ENCODE measurements at regions not wholly inside any gene's neighbourhood (a gene's known extent, or its start where the extent isn't known, plus 50 kb on each side); places are given as distances from the start of the nearest gene placed in this dataset.

GRCh38 chr12:91394903-91395302 is 212.3 kb upstream of the DCN start:
- H3K9me3 ChIP-seq (ENCODE audit: control insufficient read depth, insufficient read depth, low read depth, low read length) = no peaks in the 10 kb centered on the region
- DNase-seq (ENCODE audit: low read depth, low spot score) (no peak), ATAC-seq (no peak)
- ChIA-PET CTCF (no interaction called here), POLR2A (no interaction called here)
- no peaks in the 10 kb centered on the region for H3K36me3 ChIP-seq (ENCODE audit: control insufficient read depth, insufficient read depth, low read length)
- BruUV-seq (replicated peaks) = no TSS peak
- intact Hi-C loops (cut with micrococcal nuclease; ENCODE audit: unreplicated experiment) (no loop called here), in situ Hi-C loops (cut with HindIII; ENCODE audit: low pct_unique_long_range_greater_than_20kb, low sequenced_read_pairs) (no loop called here)
- H3K27me3 ChIP-seq (ENCODE audit: control insufficient read depth, insufficient read depth, low read length) = no peaks in the 10 kb centered on the region
- H3K4me3 ChIP-seq (ENCODE audit: low read depth in 2 of 2, low read length in 2 of 2) = no peak overlapping the region
- H3K27ac ChIP-seq (ENCODE audit: low read length) = no peak overlapping the region
- no peaks in the 10 kb centered on the region for H3K4me1 ChIP-seq (ENCODE audit: control insufficient read depth, insufficient read depth, low read length)
- TF ChIP-seq TCF7L2 (IDR thresholded peaks at IDR 0.05; ENCODE audit: low read depth, low read length) (no peak), SIN3A (IDR thresholded peaks at IDR 0.05; ENCODE audit: borderline replicate concordance, insufficient read depth, low read depth, low read length) (no peak), POLR2AphosphoS5 (IDR thresholded peaks at IDR 0.05; ENCODE audit: low read depth, low read length) (no peak)
- TF ChIP-seq, protein P1, sequence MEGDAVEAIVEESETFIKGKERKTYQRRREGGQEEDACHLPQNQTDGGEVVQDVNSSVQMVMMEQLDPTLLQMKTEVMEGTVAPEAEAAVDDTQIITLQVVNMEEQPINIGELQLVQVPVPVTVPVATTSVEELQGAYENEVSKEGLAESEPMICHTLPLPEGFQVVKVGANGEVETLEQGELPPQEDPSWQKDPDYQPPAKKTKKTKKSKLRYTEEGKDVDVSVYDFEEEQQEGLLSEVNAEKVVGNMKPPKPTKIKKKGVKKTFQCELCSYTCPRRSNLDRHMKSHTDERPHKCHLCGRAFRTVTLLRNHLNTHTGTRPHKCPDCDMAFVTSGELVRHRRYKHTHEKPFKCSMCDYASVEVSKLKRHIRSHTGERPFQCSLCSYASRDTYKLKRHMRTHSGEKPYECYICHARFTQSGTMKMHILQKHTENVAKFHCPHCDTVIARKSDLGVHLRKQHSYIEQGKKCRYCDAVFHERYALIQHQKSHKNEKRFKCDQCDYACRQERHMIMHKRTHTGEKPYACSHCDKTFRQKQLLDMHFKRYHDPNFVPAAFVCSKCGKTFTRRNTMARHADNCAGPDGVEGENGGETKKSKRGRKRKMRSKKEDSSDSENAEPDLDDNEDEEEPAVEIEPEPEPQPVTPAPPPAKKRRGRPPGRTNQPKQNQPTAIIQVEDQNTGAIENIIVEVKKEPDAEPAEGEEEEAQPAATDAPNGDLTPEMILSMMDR (IDR thresholded peaks at IDR 0.05) = no peak
- TF ChIP-seq, protein P2, sequence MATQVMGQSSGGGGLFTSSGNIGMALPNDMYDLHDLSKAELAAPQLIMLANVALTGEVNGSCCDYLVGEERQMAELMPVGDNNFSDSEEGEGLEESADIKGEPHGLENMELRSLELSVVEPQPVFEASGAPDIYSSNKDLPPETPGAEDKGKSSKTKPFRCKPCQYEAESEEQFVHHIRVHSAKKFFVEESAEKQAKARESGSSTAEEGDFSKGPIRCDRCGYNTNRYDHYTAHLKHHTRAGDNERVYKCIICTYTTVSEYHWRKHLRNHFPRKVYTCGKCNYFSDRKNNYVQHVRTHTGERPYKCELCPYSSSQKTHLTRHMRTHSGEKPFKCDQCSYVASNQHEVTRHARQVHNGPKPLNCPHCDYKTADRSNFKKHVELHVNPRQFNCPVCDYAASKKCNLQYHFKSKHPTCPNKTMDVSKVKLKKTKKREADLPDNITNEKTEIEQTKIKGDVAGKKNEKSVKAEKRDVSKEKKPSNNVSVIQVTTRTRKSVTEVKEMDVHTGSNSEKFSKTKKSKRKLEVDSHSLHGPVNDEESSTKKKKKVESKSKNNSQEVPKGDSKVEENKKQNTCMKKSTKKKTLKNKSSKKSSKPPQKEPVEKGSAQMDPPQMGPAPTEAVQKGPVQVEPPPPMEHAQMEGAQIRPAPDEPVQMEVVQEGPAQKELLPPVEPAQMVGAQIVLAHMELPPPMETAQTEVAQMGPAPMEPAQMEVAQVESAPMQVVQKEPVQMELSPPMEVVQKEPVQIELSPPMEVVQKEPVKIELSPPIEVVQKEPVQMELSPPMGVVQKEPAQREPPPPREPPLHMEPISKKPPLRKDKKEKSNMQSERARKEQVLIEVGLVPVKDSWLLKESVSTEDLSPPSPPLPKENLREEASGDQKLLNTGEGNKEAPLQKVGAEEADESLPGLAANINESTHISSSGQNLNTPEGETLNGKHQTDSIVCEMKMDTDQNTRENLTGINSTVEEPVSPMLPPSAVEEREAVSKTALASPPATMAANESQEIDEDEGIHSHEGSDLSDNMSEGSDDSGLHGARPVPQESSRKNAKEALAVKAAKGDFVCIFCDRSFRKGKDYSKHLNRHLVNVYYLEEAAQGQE (IDR thresholded peaks at IDR 0.05; ENCODE audit: insufficient read depth in 1 of 2, low read depth in 2 of 2, low read length in 1 of 2) = no peak

- no peaks in the 10 kb centered on the region for H3K9me3 ChIP-seq (ENCODE audit: control insufficient read depth, insufficient read depth, low read depth, low read length)
- no TSS peak for BruUV-seq (replicated peaks)
- in situ Hi-C loops (cut with HindIII; ENCODE audit: low pct_unique_long_range_greater_than_20kb, low sequenced_read_pairs) = no loop called here
- ChIA-PET CTCF (no interaction called here), POLR2A (no interaction called here)
- TF ChIP-seq POLR2AphosphoS5 (IDR thresholded peaks at IDR 0.05; ENCODE audit: low read depth, low read length) (no peak), TCF7L2 (IDR thresholded peaks at IDR 0.05; ENCODE audit: low read depth, low read length) (no peak), SIN3A (IDR thresholded peaks at IDR 0.05; ENCODE audit: borderline replicate concordance, insufficient read depth, low read depth, low read length) (no peak)
- TF ChIP-seq, protein P2 (IDR thresholded peaks at IDR 0.05; ENCODE audit: insufficient read depth in 1 of 2, low read depth in 2 of 2, low read length in 1 of 2) = no peak
- TF ChIP-seq, protein P1 (IDR thresholded peaks at IDR 0.05) = no peak
- intact Hi-C loops (cut with micrococcal nuclease; ENCODE audit: unreplicated experiment) = loop anchor here (10.0 kb wide), 1 partner anchor 176 kb away; no protein-coding TSS in a partner anchor
- H3K4me1 ChIP-seq (ENCODE audit: control insufficient read depth, insufficient read depth, low read length) = no peaks in the 10 kb centered on the region
- no peak overlapping the region for H3K27ac ChIP-seq (ENCODE audit: low read length)
- H3K36me3 ChIP-seq (ENCODE audit: control insufficient read depth, insufficient read depth, low read length) = no peaks in the 10 kb centered on the region
- DNase-seq (ENCODE audit: low read depth, low spot score) (no peak), ATAC-seq (no peak)
- H3K27me3 ChIP-seq (ENCODE audit: control insufficient read depth, insufficient read depth, low read length) = no peaks in the 10 kb centered on the region
- no peak overlapping the region for H3K4me3 ChIP-seq (ENCODE audit: low read depth in 2 of 2, low read length in 2 of 2)
Observed at GRCh38 chr12:91388573-91388972, 206.0 kb upstream of the DCN start.
